KG1 (cell line): ENCODE measurements at regions not wholly inside any gene's neighbourhood (a gene's known extent, or its start where the extent isn't known, plus 50 kb on each side); places are given as distances from the start of the nearest gene placed in this dataset.

Experiments used
- DNase-seq: peaks from one replicate; lab custom pipeline; 2025; lab: John Stamatoyannopoulos, UW

- DNase-seq, result no peak
These were observed 272.1 kb downstream of the UACA start for GRCh38 chr15:70491201-70491621.

DNA sequence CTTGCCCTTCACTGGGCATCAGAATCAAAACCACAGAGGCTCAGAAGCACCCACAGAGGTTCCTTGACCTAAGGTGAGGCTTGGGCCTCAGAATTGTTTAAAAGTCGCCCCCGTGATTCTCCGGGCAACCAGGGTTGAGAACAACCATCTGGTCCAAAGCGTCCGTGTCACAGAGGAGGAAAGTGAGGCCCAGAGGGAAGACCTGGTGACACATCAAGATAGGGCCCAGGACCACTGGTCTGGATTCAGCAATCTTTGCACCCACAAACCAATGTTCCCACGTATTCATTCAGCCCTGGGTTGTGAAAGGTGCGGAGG lies 272.6 kb downstream of the UACA start:
- no peak for DNase-seq

DNA sequence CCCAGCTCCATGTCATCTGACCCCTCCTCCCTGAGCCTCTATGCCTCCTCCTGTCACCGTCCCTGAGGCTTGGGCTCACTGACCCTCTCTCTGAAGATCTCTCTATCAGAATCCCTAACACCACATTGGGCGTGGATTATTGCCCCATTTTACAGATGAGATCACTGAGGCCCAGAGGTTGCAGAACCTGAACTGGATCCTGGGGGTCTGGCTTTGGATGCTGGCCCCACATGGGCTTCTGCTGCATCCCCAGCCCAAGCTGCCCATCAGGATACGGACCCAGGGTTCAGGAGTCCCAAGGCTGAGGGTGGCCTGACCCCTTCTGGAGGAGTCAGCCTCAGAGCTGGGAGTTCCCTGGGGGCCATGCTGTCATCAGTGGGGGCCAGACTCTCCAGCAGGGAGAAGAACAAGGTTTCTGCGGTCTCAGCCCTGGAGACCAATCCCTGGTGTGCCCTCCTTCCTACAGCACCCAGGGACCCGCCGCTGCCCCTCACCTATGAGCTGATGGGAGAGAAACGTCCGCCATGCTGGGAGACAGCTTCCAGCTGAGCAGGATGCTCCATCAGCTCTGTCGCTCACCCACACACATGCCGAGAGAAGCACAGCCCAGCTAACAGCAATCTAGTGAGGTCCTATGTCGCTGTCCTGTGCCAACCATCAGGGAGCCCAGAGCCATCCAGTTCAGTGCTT lies 273.1 kb downstream of the UACA start:
- no peak for DNase-seq

DNA sequence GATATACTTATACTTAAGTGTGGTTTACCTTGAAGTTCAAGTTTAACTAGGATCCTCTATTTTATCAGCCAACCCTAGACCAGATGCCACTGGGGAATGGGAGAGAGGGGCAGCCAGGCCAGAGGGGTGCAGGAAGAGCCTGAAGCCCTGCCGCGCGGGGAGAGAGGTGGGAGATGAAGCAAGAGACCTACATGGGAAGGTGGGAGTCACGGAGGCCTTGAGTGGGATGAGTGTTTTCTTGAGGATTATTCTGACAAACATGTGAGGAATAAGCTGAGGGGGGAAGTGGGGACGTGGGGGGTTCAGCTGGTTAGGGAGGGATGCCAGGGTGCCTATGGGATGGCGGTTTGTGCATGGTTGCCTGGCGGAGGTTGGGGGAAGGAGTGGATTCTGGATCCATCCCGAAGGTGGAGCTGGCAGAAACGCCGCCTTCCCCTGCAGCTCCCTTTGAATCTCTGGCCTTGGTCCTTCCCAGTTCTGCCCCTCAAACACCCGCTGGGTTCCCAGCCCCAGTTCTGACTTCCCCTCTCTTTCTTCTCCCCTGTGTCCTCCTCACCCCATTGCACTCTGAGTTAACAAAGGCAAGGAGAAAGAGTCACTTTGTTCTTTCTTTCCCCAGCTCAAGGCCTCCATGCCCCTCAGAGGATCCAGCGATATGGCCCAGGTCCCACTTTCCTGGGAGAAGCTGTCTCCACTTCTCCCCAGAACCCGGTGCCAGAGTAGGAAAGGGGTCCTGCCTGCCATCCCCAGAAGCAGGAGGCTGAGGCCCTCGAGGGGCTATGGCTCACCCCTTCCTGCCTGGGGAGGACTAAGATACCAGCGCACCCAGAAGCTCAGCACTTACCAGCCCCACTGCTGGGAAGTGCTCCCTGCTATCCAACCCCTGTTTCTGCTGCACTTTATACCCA lies 274.2 kb downstream of the UACA start:
- no peak for DNase-seq

DNA sequence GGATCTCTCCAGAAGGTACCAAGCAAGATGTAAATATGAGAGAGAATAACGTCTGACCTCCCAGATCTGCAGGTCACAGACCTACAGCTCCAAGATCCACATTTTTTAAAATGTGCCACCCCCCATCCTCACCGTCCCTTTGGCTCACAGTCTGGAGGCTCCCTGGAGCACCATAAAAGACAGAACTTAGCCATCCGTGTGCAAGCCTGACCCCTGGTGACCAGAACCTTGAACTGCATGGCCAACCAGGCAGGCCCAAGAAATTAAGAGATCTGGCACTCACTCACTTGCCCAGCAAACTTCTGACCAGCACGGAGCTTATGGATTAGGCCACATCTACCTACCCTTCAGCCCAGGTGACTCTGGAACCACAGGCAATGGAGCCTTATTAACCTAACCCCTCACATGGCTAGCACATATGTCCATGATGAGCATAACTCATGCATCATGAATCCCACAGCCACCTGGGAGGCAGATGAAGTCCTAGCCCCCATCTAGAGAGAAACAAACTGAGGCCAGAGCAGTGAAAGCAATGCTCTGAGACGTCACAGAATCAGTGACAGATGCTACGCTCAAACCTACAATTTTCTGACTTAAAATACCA lies 275.3 kb downstream of the UACA start:
- peak; percentile 69 for DNase-seq

- no peak for DNase-seq
These were observed 276.0 kb downstream of the UACA start for GRCh38 chr15:70487387-70487740.

DNA sequence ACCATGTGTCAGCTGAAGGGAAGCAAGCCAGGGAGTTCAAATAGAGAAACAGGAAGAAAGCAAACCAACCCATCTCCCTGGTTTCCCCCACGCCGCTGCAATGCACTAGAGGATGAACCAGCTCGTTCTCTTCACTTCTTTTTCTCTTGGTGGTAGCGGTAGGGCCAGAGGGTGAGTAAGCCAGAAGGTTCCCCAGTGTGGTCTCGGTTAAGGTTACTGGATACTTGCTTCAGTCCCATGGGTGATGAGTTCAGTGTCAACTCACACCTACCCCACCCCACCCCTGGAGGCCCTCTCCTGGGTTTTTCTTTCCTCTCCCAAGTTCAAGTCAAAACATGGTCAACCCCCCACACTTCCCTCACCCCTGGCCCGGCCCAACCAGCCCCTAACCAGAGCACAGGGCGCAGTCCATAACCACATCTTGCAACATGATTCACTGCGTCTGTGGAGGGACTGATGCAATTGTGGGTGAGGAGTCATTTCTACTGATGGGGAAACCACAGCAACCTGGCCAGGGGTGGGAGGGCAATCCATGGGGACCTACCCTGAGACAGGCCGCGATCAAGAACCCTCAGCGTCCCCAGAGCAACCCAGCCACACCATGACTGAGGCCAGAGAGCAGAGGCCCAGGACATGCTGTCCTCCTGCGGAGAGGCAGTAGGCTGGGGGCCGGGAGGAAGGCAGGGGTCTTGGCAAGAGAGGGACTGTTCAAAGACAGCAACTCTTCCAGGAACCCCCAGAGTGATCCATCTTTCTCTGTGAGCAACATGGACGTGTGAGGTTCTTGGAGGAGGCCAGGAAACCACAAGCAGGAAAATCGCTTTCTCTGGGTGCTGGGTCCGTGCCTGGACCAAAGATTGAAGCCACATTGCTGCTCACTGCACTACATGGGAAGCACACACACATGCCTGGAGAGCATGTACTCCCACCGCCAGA lies 276.6 kb downstream of the UACA start:
- DNase-seq, result peak; percentile 69

- no peak for DNase-seq
These were observed 277.3 kb downstream of the UACA start for GRCh38 chr15:70486012-70486411.

- no peak for DNase-seq
These were observed 278.4 kb downstream of the UACA start for GRCh38 chr15:70484993-70485392.

GRCh38 chr15:70483513-70483912 lies 279.8 kb downstream of the UACA start:
- DNase-seq, result no peak

- peak; percentile 55 for DNase-seq
These were observed 283.0 kb downstream of the UACA start for GRCh38 chr15:70480196-70480856.

DNA sequence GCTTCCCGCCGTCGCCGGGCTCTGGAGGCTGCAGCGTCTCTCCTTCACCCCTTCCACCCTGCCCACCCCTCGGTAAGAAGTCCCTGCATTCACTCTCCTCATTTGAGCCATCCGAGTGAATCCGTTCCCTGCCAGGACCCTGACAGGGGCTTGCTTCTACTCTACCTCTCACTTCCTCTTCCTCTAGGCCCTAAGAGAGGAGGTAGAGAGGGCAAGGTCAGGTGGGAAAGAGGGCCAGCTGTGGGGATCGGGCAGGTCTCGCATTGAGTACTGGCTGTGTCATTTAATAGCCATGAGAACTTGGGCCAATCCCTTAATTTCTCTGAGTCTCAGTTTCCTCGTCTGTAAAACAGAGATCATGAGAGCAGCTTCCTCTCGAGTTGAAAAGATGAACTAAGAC lies 283.6 kb downstream of the UACA start:
- DNase-seq, result no peak

- DNase-seq, result no peak
These were observed 284.3 kb downstream of the UACA start for GRCh38 chr15:70479056-70479455.

DNA sequence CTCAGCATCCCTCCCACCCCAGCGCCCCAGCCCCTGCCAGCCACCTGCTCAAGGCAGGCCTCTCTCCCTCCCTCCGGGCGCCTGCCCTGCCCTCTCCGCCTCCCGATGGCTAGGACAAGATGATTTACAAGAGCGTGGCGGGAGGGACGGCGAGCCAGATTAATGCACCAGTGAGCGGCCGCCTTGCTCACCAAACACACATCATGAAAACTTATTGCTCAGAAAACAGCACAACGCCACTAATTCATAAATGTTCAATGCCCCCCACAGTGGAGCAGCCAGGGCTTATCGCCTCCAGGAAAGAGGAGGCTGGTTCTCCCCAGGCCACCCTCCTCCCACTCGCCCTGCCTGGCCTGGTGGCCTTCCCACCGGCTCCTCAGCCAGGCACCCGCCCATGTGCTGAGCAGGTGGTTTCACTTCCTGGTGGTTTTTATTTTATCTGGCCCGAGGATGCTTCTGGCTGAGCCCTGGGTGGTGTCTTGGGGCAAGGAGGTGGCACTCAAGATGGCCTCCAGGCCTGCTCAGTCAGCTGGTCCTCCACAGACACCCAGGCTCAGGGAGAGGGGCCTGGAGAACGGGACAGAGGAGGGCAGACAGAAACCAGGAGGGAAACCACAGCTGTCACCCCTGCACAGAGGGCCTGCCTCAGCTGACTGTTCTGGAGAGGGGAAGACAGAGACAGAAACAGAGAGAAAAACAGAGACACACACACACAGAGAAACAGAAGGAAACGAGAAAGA lies 284.9 kb downstream of the UACA start:
- DNase-seq, result no peak

DNA sequence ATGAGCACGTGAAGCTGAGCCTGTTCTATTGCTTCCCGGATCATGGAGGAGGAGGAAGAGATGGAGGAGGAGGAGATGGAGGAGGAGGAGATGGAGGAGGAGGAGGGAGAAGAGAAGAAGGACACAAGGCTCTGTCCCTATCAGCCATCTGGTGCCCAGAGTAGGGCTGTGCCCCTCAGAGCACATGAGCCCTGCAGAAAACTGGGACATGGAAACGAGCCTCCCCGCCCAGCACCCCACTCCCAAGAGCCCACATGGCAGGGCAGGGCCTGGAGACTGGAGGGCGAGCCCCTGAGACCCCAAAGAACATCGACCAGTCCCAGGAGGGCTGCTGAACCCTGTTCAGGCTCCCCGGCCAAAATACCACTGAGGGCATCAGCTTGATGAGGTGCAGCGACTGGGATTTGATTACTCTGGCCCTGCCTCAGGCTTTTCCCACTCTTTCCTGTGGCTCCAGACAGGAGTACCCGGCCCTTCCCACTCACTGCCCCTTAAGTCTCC lies 285.6 kb downstream of the UACA start:
- DNase-seq, result no peak

DNA sequence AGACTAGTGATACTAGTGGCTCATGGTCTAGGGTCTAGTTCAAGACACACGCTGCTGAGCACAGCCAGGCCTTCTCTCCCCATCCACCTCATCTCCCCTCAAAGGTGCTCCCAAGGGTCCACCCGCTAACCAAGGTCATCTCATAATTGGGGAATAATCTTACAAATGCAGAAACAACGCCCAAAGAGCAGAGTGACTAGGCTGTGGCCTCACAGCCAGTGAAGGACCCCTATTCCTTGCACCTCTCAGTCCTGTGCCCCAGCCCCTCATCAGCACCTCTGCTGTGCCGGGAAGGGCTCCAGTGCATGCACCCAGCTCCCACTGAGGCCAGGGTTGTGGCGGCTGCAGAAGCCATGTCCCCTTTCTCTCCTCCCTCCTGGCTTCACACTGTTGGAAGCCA lies 286.9 kb downstream of the UACA start:
- no peak for DNase-seq

DNA sequence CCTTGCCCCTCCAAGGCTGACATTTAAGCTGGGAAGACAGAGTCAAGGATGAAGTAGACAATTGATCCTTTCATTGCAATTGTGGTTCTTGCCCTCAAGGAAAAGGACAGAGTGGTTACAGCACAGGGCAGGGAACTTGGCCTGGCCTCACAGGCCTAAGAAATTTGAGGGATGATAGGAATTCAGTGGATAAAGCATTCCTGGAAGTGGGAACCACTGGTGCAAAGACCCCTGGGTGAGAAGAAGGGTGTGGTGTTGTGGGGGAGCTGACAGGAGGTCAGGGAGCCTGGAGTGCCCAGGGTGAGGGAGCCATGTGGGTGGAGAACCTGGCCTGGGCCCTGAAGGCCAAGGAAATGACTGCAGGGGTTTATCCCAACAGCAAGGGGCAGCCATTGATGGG lies 287.4 kb downstream of the UACA start:
- no peak for DNase-seq

DNA sequence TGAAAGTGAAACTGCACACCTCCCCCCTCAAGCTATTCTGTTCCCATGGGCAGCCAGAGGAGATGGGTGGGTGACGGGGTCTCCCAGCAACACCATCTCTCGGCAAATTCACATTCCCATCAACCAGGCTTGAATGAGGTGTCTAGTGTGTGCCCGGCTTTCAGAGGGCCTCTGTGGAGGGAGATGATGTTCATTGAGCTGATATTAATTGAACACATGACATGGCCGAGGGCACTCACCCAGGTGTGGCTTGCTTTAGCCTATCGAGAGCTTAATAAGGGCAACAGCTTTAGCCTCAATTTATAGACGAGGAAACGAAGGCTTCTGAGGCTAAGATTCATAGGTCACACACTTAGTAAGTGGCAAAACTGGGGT lies 288.0 kb downstream of the UACA start:
- DNase-seq, result no peak

DNA sequence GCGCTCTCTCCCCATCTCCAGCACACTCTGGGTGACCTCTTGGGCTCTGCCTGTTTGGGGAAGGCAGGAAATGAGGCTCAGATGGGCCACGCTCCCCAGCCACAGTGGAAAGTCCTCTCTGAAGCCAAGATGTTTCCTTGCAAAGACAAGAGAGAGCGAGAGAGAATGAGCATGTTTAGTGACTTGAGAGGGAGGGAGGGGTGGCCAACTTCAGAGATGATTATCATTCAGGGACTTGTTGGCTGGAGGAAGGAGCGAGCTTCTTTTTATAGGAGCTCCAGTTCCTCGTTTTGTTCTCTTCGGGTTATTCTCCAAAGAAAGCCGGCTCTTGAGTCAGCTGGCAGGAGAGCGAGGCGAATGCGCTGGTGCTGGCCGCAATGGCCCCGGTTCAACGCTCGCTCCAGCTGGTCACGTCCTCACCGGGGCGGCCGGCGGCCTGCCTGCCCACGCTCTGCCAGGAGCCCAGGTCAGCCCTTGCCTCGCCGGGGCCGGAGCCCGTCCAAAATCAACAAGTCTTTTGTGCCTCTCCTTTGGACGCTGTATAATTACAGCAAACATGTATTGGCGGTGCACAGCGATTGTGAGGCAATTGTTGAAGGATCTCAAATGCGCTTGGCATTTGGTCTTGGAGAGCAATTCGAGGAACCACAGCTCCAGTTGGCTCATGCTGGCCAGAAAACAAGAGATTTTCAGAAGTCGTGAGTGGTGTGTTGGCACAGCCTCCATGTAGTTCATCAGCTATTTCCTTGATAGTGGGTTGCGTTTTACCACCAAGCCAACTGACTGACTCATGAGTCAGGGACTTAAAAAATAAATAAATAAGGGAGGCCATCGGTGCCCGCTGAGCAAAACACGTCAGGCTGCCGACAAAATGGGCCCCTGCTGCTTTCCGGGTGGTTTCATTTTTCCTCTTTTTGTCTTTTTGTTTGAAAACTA lies 288.6 kb downstream of the UACA start:
- DNase-seq, result peak; percentile 60
